WTC11 (cell line): ENCODE measurements at regions not wholly inside any gene's neighbourhood (a gene's known extent, or its start where the extent isn't known, plus 50 kb on each side); places are given as distances from the start of the nearest gene placed in this dataset.

Experiments
- ATAC-seq: fragments of 200-7000 bp; cut with Tn5 transposase; 2 replicates; pipeline ENCODE4 v1.10.0; 2021; ENCODE audit warnings: mild to moderate bottlenecking, moderate library complexity
- CTCF ChIA-PET: fragments of 300-600 bp; sonication (Branson Sonifier 250); formaldehyde crosslinking; loops from one replicate; lab custom pipeline; 2021; ENCODE audit warnings: antibody characterized with exemption; lab: Charles Lee
- POLR2A ChIA-PET: fragments of 350-600 bp; sonication (Branson Sonifier 250); formaldehyde crosslinking; loops from one replicate; lab custom pipeline; 2021; ENCODE audit warnings: antibody characterized with exemption; lab: Charles Lee
- DNase-seq: peaks from one replicate; pipeline ENCODE4 v3.0.0; 2021; ENCODE audit warnings: low spot score
- H3K27ac Mint-ChIP-seq: 2 replicates; pipeline ENCODE4 v1.8.0; 2021; ENCODE audit warnings: mixed read lengths
- H3K27me3 Mint-ChIP-seq: 2 replicates; pipeline ENCODE4 v1.8.0; 2021; ENCODE audit warnings: low read depth, mild to moderate bottlenecking, moderate library complexity, mixed read lengths
- H3K36me3 Mint-ChIP-seq: 2 replicates; pipeline ENCODE4 v1.8.0; 2021; ENCODE audit warnings: mixed read lengths
- H3K4me1 Mint-ChIP-seq: 2 replicates; pipeline ENCODE4 v1.8.0; 2022; ENCODE audit warnings: mixed read lengths
- H3K4me3 Mint-ChIP-seq: 2 replicates; pipeline ENCODE4 v1.8.0; 2021; ENCODE audit warnings: mild to moderate bottlenecking, moderate library complexity, mixed read lengths
- H3K9me3 Mint-ChIP-seq: 2 replicates; pipeline ENCODE4 v1.8.0; 2021; ENCODE audit warnings: mixed read lengths
- ESRRA ChIP-seq: sonication (generic); formaldehyde crosslinking; IDR thresholded peaks from 2 replicates; pipeline ENCODE4 v1.8.1; 2022; ENCODE audit warnings: mild to moderate bottlenecking, missing genetic modification reagents, borderline replicate concordance
- FOXJ3 ChIP-seq: sonication (generic); formaldehyde crosslinking; IDR thresholded peaks from 2 replicates; pipeline ENCODE4 v1.9.0; 2021; ENCODE audit warnings: missing genetic modification reagents, mild to moderate bottlenecking, borderline replicate concordance
- GTF2I ChIP-seq: fragments of 250-450 bp; sonication (Bioruptor Pico); conservative IDR thresholded peaks from 2 replicates; pipeline ENCODE4 v1.4.0; 2021; ENCODE audit warnings: mild to moderate bottlenecking
- NR1H2 ChIP-seq: sonication (generic); formaldehyde crosslinking; IDR thresholded peaks from 2 replicates; pipeline ENCODE4 v1.9.0; 2021; ENCODE audit warnings: mild to moderate bottlenecking, moderate library complexity, missing genetic modification reagents
- NR3C1 ChIP-seq: sonication (generic); formaldehyde crosslinking; conservative IDR thresholded peaks from 2 replicates; pipeline ENCODE4 v1.8.1; 2023; ENCODE audit warnings: low read depth, mild to moderate bottlenecking, missing genetic modification reagents
- PRRX2 ChIP-seq: fragments of 250-450 bp; sonication (Bioruptor Pico); IDR thresholded peaks from 2 replicates; pipeline ENCODE4 v1.8.0; 2021; ENCODE audit warnings: mild to moderate bottlenecking
- ZNF232 ChIP-seq: sonication (generic); formaldehyde crosslinking; IDR thresholded peaks from 2 replicates; pipeline ENCODE4 v1.8.0; 2022; ENCODE audit warnings: mild to moderate bottlenecking, missing genetic modification reagents
- ZNF263 ChIP-seq: sonication (generic); formaldehyde crosslinking; IDR thresholded peaks from 2 replicates; pipeline ENCODE4 v1.8.1; 2022; ENCODE audit warnings: low read depth, mild to moderate bottlenecking, moderate library complexity, missing genetic modification reagents
- ZNF423 ChIP-seq: fragments of 250-450 bp; sonication (Bioruptor Pico); IDR thresholded peaks from 2 replicates; pipeline ENCODE4 v2.1.2; 2022; ENCODE audit warnings: mild to moderate bottlenecking, moderate library complexity
- TF ChIP-seq, protein P1 (sequence below): sonication (generic); formaldehyde crosslinking; IDR thresholded peaks from 2 replicates; pipeline ENCODE4 v1.8.1; 2023; ENCODE audit warnings: mild to moderate bottlenecking, missing genetic modification reagents
- TF ChIP-seq, protein P2 (sequence below): fragments of 250-450 bp; sonication (Bioruptor Pico); IDR thresholded peaks from 2 replicates; pipeline ENCODE4 v2.1.2; 2022; ENCODE audit warnings: mild to moderate bottlenecking, moderate library complexity
- TF ChIP-seq, protein P3 (sequence below): fragments of 200-600 bp; IDR thresholded peaks from 2 replicates; pipeline ENCODE4 v1.8.0; 2022; ENCODE audit warnings: antibody characterized with exemption
- TF ChIP-seq, protein P4 (sequence below): sonication (generic); formaldehyde crosslinking; IDR thresholded peaks from 2 replicates; pipeline ENCODE4 v1.8.1; 2023; ENCODE audit warnings: mild to moderate bottlenecking, missing genetic modification reagents, moderate library complexity
- TF ChIP-seq, protein P5 (sequence below): sonication (generic); formaldehyde crosslinking; conservative IDR thresholded peaks from 2 replicates; pipeline ENCODE4 v1.8.1; 2023; ENCODE audit warnings: mild to moderate bottlenecking, low read depth, missing genetic modification reagents, moderate library complexity
- TF ChIP-seq, protein P6 (sequence below): sonication (generic); formaldehyde crosslinking; IDR thresholded peaks from 2 replicates; pipeline ENCODE4 v1.8.0; 2022; ENCODE audit warnings: mild to moderate bottlenecking, missing genetic modification reagents
- TF ChIP-seq, protein P7 (sequence below): sonication (generic); formaldehyde crosslinking; IDR thresholded peaks from 2 replicates; pipeline ENCODE4 v1.8.1; 2023; ENCODE audit warnings: mild to moderate bottlenecking, moderate library complexity, missing genetic modification reagents
- TF ChIP-seq, protein P8 (sequence below): fragments of 250-450 bp; sonication (Bioruptor Pico); IDR thresholded peaks from 2 replicates; pipeline ENCODE4 v1.9.0; 2021; ENCODE audit warnings: mild to moderate bottlenecking
- TF ChIP-seq, protein P9 (sequence below): sonication (generic); formaldehyde crosslinking; IDR thresholded peaks from 2 replicates; pipeline ENCODE4 v1.8.1; 2022; ENCODE audit warnings: low read depth, missing genetic modification reagents, borderline replicate concordance

DNA sequence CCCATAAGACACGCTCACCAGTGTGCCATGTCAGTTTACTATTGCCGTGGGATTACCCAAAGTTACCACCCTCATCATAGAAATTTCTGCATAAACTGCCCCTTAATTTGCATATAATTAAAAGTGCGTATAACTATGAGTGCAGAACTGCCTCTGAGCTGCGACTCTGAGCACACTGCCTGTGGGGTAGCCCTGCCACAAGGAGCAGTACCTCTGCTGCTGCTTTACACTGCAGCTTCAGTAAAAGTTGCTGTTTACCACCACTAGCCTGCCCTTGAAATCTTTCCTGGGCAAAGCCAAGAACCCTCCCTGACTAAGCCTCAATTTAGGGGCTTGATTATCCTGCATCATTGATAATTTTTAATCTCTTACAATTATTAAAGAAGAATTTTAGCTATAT, 213.9 kb upstream of the MAP2 start:
- TF ChIP-seq, protein P1, sequence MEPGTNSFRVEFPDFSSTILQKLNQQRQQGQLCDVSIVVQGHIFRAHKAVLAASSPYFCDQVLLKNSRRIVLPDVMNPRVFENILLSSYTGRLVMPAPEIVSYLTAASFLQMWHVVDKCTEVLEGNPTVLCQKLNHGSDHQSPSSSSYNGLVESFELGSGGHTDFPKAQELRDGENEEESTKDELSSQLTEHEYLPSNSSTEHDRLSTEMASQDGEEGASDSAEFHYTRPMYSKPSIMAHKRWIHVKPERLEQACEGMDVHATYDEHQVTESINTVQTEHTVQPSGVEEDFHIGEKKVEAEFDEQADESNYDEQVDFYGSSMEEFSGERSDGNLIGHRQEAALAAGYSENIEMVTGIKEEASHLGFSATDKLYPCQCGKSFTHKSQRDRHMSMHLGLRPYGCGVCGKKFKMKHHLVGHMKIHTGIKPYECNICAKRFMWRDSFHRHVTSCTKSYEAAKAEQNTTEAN = no peak
- TF ChIP-seq NR3C1 (CRISPR knock-in tag) = no peak
- TF ChIP-seq, protein P2, sequence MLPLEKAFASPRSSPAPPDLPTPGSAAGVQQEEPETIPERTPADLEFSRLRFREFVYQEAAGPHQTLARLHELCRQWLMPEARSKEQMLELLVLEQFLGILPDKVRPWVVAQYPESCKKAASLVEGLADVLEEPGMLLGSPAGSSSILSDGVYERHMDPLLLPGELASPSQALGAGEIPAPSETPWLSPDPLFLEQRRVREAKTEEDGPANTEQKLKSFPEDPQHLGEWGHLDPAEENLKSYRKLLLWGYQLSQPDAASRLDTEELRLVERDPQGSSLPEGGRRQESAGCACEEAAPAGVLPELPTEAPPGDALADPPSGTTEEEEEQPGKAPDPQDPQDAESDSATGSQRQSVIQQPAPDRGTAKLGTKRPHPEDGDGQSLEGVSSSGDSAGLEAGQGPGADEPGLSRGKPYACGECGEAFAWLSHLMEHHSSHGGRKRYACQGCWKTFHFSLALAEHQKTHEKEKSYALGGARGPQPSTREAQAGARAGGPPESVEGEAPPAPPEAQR (CRISPR knock-in tag) = no peak
- TF ChIP-seq PRRX2 = no peak
- no peak for TF ChIP-seq ZNF232 (CRISPR knock-in tag)
- TF ChIP-seq, protein P3, sequence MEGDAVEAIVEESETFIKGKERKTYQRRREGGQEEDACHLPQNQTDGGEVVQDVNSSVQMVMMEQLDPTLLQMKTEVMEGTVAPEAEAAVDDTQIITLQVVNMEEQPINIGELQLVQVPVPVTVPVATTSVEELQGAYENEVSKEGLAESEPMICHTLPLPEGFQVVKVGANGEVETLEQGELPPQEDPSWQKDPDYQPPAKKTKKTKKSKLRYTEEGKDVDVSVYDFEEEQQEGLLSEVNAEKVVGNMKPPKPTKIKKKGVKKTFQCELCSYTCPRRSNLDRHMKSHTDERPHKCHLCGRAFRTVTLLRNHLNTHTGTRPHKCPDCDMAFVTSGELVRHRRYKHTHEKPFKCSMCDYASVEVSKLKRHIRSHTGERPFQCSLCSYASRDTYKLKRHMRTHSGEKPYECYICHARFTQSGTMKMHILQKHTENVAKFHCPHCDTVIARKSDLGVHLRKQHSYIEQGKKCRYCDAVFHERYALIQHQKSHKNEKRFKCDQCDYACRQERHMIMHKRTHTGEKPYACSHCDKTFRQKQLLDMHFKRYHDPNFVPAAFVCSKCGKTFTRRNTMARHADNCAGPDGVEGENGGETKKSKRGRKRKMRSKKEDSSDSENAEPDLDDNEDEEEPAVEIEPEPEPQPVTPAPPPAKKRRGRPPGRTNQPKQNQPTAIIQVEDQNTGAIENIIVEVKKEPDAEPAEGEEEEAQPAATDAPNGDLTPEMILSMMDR = no peak
- no peak for TF ChIP-seq ZNF423 (CRISPR knock-in tag)
- TF ChIP-seq, protein P4, sequence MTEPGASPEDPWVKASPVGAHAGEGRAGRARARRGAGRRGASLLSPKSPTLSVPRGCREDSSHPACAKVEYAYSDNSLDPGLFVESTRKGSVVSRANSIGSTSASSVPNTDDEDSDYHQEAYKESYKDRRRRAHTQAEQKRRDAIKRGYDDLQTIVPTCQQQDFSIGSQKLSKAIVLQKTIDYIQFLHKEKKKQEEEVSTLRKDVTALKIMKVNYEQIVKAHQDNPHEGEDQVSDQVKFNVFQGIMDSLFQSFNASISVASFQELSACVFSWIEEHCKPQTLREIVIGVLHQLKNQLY (CRISPR knock-in tag) = no peak
- TF ChIP-seq, protein P5, sequence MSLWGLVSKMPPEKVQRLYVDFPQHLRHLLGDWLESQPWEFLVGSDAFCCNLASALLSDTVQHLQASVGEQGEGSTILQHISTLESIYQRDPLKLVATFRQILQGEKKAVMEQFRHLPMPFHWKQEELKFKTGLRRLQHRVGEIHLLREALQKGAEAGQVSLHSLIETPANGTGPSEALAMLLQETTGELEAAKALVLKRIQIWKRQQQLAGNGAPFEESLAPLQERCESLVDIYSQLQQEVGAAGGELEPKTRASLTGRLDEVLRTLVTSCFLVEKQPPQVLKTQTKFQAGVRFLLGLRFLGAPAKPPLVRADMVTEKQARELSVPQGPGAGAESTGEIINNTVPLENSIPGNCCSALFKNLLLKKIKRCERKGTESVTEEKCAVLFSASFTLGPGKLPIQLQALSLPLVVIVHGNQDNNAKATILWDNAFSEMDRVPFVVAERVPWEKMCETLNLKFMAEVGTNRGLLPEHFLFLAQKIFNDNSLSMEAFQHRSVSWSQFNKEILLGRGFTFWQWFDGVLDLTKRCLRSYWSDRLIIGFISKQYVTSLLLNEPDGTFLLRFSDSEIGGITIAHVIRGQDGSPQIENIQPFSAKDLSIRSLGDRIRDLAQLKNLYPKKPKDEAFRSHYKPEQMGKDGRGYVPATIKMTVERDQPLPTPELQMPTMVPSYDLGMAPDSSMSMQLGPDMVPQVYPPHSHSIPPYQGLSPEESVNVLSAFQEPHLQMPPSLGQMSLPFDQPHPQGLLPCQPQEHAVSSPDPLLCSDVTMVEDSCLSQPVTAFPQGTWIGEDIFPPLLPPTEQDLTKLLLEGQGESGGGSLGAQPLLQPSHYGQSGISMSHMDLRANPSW (CRISPR knock-in tag) = no peak
- no peak for TF ChIP-seq ESRRA
- DNase-seq (no peak), ATAC-seq (peak; percentile 52)
- ChIA-PET CTCF (interaction anchor here (0.9 to 1.0 kb wide), 2 partner anchors 86 to 390 kb away, joined by 3 to 5 read pairs; no protein-coding TSS in a partner anchor), POLR2A (no interaction called here)
- no peaks in the 10 kb centered on the region for H3K36me3 Mint-ChIP-seq
- peaks cover 5% of the 10 kb centered on the region; the same call in 1 of the 2 replicates for H3K9me3 Mint-ChIP-seq
- H3K4me1 Mint-ChIP-seq = peaks cover 26% of the 10 kb centered on the region
- H3K4me3 Mint-ChIP-seq = no peak overlapping the region
- H3K27ac Mint-ChIP-seq = no peak overlapping the region
- no peaks in the 10 kb centered on the region; the same call in 1 of the 2 replicates for H3K27me3 Mint-ChIP-seq

DNA sequence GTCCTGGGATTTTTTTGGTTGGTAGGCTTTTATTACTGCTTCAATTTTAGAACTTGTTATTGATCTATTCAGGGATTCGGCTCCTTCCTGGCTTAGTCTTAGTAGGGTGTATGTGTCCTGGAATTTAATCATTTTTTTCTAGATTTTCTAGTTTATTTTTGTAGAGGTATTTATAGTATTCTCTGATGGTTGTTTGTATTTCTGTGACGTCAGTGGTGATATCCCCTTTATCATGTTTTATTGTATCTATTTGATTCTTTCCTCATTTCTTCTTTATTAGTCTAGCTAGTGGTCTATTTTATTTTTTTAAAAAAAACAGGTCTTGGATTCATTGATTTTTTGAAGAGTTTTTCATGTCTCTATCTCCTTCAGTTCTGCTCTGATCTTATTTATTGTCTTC, 193.3 kb upstream of the MAP2 start:
- H3K27me3 Mint-ChIP-seq = no peaks in the 10 kb centered on the region; the same call in 1 of the 2 replicates
- TF ChIP-seq PRRX2 (no peak), NR1H2 (CRISPR knock-in tag) (no peak), GTF2I (no peak), ZNF263 (CRISPR knock-in tag) (no peak), FOXJ3 (CRISPR knock-in tag) (no peak)
- TF ChIP-seq, protein P6, sequence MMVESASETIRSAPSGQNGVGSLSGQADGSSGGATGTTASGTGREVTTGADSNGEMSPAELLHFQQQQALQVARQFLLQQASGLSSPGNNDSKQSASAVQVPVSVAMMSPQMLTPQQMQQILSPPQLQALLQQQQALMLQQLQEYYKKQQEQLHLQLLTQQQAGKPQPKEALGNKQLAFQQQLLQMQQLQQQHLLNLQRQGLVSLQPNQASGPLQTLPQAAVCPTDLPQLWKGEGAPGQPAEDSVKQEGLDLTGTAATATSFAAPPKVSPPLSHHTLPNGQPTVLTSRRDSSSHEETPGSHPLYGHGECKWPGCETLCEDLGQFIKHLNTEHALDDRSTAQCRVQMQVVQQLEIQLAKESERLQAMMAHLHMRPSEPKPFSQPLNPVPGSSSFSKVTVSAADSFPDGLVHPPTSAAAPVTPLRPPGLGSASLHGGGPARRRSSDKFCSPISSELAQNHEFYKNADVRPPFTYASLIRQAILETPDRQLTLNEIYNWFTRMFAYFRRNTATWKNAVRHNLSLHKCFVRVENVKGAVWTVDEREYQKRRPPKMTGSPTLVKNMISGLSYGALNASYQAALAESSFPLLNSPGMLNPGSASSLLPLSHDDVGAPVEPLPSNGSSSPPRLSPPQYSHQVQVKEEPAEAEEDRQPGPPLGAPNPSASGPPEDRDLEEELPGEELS (CRISPR knock-in tag) = no peak
- TF ChIP-seq, protein P7, sequence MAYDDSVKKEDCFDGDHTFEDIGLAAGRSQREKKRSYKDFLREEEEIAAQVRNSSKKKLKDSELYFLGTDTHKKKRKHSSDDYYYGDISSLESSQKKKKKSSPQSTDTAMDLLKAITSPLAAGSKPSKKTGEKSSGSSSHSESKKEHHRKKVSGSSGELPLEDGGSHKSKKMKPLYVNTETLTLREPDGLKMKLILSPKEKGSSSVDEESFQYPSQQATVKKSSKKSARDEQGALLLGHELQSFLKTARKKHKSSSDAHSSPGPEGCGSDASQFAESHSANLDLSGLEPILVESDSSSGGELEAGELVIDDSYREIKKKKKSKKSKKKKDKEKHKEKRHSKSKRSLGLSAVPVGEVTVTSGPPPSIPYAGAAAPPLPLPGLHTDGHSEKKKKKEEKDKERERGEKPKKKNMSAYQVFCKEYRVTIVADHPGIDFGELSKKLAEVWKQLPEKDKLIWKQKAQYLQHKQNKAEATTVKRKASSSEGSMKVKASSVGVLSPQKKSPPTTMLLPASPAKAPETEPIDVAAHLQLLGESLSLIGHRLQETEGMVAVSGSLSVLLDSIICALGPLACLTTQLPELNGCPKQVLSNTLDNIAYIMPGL (CRISPR knock-in tag) = no peak
- TF ChIP-seq, protein P8, sequence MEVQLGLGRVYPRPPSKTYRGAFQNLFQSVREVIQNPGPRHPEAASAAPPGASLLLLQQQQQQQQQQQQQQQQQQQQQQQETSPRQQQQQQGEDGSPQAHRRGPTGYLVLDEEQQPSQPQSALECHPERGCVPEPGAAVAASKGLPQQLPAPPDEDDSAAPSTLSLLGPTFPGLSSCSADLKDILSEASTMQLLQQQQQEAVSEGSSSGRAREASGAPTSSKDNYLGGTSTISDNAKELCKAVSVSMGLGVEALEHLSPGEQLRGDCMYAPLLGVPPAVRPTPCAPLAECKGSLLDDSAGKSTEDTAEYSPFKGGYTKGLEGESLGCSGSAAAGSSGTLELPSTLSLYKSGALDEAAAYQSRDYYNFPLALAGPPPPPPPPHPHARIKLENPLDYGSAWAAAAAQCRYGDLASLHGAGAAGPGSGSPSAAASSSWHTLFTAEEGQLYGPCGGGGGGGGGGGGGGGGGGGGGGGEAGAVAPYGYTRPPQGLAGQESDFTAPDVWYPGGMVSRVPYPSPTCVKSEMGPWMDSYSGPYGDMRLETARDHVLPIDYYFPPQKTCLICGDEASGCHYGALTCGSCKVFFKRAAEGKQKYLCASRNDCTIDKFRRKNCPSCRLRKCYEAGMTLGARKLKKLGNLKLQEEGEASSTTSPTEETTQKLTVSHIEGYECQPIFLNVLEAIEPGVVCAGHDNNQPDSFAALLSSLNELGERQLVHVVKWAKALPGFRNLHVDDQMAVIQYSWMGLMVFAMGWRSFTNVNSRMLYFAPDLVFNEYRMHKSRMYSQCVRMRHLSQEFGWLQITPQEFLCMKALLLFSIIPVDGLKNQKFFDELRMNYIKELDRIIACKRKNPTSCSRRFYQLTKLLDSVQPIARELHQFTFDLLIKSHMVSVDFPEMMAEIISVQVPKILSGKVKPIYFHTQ (CRISPR knock-in tag) = no peak
- TF ChIP-seq, protein P9, sequence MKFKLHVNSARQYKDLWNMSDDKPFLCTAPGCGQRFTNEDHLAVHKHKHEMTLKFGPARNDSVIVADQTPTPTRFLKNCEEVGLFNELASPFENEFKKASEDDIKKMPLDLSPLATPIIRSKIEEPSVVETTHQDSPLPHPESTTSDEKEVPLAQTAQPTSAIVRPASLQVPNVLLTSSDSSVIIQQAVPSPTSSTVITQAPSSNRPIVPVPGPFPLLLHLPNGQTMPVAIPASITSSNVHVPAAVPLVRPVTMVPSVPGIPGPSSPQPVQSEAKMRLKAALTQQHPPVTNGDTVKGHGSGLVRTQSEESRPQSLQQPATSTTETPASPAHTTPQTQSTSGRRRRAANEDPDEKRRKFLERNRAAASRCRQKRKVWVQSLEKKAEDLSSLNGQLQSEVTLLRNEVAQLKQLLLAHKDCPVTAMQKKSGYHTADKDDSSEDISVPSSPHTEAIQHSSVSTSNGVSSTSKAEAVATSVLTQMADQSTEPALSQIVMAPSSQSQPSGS (CRISPR knock-in tag) = no peak

More for the DNA sequence above, 193.3 kb upstream of the MAP2 start:
- DNase-seq (no peak), ATAC-seq (no peak)
- CTCF ChIA-PET = no interaction called here
- H3K36me3 Mint-ChIP-seq = peaks cover 17% of the 10 kb centered on the region
- no peak overlapping the region for H3K4me3 Mint-ChIP-seq
- H3K27ac Mint-ChIP-seq = no peak overlapping the region
- peaks cover 15% of the 10 kb centered on the region for H3K9me3 Mint-ChIP-seq
- peaks cover 13% of the 10 kb centered on the region for H3K4me1 Mint-ChIP-seq
- POLR2A ChIA-PET = no interaction called here
